Hepatocyte (in vitro differentiated cells): ENCODE measurements at regions not wholly inside any gene's neighbourhood (a gene's known extent, or its start where the extent isn't known, plus 50 kb on each side); places are given as distances from the start of the nearest gene placed in this dataset.

Experiments
- CTCF ChIP-seq: fragments of 200-600 bp; sonication (generic); IDR thresholded peaks from 2 replicates; pipeline ENCODE4 v1.5.1; 2016; ENCODE audit warnings: antibody characterized with exemption, mild to moderate bottlenecking; ENCODE audit not compliant: poor library complexity
- EZH2 ChIP-seq: fragments of 200-600 bp; sonication (generic); IDR thresholded peaks from 2 replicates; pipeline ENCODE4 v1.6.1; 2016; ENCODE audit warnings: antibody characterized with exemption, mild to moderate bottlenecking, borderline replicate concordance
- EZH2phosphoT487 ChIP-seq: fragments of 200-600 bp; sonication (generic); IDR thresholded peaks from one replicate; pipeline ENCODE4 v1.6.1; 2018; ENCODE audit warnings: antibody characterized with exemption, mild to moderate bottlenecking, low read depth, moderate library complexity; ENCODE audit not compliant: unreplicated experiment, severe bottlenecking

- no peak for TF ChIP-seq CTCF
- no peak for TF ChIP-seq EZH2phosphoT487
- no peak for TF ChIP-seq EZH2
Observed at GRCh38 chr15:77737238-77738037, 104.7 kb upstream of the LINGO1 start.
